ENCODE measurements at regions not wholly inside any gene's neighbourhood (a gene's known extent, or its start where the extent isn't known, plus 50 kb on each side); places are given as distances from the start of the nearest gene placed in this dataset.

DNA sequence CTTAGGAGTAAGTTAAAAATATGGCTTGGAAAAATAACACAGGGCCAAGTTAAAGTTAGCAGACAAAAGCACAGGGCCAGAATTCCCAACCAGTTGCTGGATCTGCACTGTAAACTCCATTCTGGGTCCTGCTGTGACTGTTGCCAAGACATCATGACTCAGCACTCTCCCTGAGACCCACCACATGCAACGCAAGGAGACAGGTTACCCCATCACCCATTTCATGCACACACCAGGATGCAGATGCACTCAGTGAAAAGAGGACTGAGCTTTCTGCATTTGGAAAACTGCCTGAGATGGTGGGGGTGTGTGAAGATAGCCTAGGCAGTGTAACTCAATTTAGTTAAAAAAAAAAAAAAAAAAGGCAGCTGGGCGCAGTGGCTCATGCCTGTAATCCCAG is 97.6 kb upstream of the ZNF438 start:
- H3K36me3 ChIP-seq: no peaks in the 10 kb centered on the region
- DNase-seq: peak; percentile 82 to 90
- H3K4me3 ChIP-seq: no peak overlapping the region
- peaks cover 0 to 2% of the 10 kb centered on the region in 2 donors for H3K4me1 ChIP-seq
- no peaks in the 10 kb centered on the region for H3K27me3 ChIP-seq
- H3K27ac ChIP-seq: peak overlapping the region; percentile 66 to 71
- H3K9me3 ChIP-seq: no peaks in the 10 kb centered on the region
- intact Hi-C loops (cut with DNase I; ENCODE audit: low total_unique reads): no loop called here
- TF ChIP-seq POLR2A (IDR thresholded peaks at IDR 0.05): no peak
- TF ChIP-seq, protein P1, sequence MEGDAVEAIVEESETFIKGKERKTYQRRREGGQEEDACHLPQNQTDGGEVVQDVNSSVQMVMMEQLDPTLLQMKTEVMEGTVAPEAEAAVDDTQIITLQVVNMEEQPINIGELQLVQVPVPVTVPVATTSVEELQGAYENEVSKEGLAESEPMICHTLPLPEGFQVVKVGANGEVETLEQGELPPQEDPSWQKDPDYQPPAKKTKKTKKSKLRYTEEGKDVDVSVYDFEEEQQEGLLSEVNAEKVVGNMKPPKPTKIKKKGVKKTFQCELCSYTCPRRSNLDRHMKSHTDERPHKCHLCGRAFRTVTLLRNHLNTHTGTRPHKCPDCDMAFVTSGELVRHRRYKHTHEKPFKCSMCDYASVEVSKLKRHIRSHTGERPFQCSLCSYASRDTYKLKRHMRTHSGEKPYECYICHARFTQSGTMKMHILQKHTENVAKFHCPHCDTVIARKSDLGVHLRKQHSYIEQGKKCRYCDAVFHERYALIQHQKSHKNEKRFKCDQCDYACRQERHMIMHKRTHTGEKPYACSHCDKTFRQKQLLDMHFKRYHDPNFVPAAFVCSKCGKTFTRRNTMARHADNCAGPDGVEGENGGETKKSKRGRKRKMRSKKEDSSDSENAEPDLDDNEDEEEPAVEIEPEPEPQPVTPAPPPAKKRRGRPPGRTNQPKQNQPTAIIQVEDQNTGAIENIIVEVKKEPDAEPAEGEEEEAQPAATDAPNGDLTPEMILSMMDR (IDR thresholded peaks at IDR 0.05): no peak

DNA sequence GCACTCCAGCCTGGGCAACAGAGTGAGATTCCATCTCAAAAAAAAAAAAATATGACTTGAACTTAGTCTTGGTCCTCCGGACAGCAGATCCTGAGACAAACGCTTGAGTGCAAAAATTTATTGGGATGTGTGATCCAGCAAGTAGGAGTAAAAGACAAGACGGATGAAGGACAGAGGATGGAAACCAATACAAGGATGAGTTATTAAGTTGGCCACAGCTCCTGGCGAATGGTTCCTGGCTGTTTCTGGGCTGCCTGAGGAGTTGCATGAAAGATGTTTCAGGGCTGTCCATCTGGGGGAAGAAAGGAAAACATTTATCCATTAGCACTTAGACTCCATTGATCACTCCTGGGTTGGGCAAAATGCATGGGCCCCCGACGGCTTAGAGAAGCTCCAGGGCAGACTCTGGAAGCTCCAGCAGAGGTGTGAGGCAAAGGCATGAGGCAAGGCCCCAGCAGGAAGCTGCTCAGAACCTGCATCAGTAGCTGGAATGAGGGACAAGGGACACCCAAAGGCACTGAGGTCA is 98.3 kb upstream of the ZNF438 start:
- Histone ChIP-seq H3K27me3 (no peaks in the 10 kb centered on the region), H3K27ac (peak overlapping the region; percentile 66 to 71), H3K9me3 (no peaks in the 10 kb centered on the region), H3K4me3 (no peak overlapping the region), H3K36me3 (no peaks in the 10 kb centered on the region), H3K4me1 (peaks cover 0 to 5% of the 10 kb centered on the region in 2 donors)
- TF ChIP-seq, protein P1 (IDR thresholded peaks at IDR 0.05): no peak
- no peak for TF ChIP-seq POLR2A (IDR thresholded peaks at IDR 0.05)
- intact Hi-C loops (cut with DNase I; ENCODE audit: low total_unique reads): no loop called here
- peak in 1 of 2 donors; percentile 40 for DNase-seq

DNA sequence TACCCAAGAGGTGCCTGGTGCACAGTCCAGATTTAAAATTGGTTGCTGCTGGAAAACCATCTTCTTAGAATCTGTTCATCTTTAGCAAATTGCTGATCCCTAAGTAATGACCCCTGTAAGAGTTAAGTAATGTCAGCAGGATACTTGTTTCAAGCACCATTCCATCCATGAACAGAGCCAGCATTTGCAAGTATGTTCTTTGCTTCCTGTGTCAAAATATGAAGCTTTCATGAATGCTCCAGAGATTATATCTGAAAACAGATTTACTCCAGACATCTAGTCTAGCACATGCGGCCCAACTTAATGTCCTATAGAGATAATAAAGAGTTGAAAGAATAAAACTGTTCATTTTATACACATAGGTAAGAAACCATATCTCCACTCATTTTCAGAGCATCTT is 98.7 kb upstream of the ZNF438 start:
- TF ChIP-seq POLR2A (IDR thresholded peaks at IDR 0.05): no peak
- TF ChIP-seq, protein P1 (IDR thresholded peaks at IDR 0.05): no peak
- Histone ChIP-seq H3K4me1 (peaks cover 0 to 5% of the 10 kb centered on the region in 2 donors), H3K9me3 (no peaks in the 10 kb centered on the region), H3K27me3 (no peaks in the 10 kb centered on the region), H3K4me3 (no peak overlapping the region), H3K27ac (peak overlapping the region; percentile 66 to 71), H3K36me3 (no peaks in the 10 kb centered on the region)
- DNase-seq: no peak
- intact Hi-C loops (cut with DNase I; ENCODE audit: low total_unique reads): no loop called here

DNA sequence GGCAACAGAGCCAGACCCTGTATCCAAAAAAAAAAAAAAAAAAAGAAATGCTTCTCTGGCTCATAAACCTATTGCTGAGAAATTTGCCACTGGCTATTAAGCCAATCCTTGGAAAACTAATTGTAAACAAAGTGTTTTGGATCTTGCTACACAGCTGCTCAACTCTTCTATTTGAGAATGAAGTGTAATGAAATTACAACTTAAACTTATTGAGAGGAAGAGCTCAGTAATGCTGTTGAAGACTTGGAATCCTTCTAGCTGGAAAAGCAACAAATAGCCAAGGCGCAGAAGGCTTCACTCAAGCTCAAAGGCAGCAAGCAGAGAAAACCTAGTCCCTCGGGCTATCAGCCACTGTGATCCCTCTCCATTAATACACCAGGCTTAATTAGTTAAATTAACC is 99.6 kb upstream of the ZNF438 start:
- no peak for TF ChIP-seq POLR2A (IDR thresholded peaks at IDR 0.05)
- TF ChIP-seq, protein P1 (IDR thresholded peaks at IDR 0.05): no peak
- Histone ChIP-seq H3K27ac (peak overlapping the region; percentile 66 to 71), H3K4me3 (no peak overlapping the region), H3K4me1 (peaks cover 0 to 5% of the 10 kb centered on the region in 2 donors), H3K36me3 (no peaks in the 10 kb centered on the region), H3K27me3 (no peaks in the 10 kb centered on the region), H3K9me3 (no peaks in the 10 kb centered on the region)
- no peak for DNase-seq
- intact Hi-C loops (cut with DNase I; ENCODE audit: low total_unique reads): no loop called here

DNA sequence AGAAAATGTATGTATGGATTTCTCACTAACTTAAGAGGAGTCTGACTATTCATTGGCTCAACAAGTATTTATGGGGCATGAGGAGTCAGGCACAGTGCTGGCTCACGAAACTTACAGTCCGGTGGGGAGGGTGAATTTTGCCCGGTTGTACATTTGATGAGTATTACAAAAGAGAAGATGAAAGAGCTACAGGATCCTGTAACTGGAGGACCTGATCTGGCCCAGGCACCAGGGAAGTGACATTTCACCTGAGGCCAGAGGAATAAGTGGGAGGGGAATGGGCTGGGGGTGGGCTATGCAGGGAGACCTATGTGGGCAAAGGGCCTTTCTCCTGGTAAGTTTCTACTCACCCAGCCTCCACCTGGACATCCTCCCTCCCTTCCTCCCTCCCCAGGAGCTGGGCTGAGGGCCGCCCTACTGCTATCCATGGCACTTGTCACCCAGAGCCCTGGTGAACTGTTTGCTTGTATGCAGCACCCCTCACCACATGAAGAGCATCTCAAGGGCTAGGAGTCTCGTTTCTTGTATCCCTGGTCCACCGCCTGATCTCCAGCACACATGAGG is 101.1 kb upstream of the ZNF438 start:
- Histone ChIP-seq H3K27ac (peak overlapping the region; percentile 93), H3K4me1 (peaks cover 5 to 8% of the 10 kb centered on the region in 2 donors)

More for the DNA sequence above, 101.1 kb upstream of the ZNF438 start:
- intact Hi-C loops (cut with DNase I; ENCODE audit: low total_unique reads): no loop called here
- H3K27me3 ChIP-seq: no peaks in the 10 kb centered on the region
- H3K36me3 ChIP-seq: no peaks in the 10 kb centered on the region
- no peak overlapping the region for H3K4me3 ChIP-seq
- H3K9me3 ChIP-seq: no peaks in the 10 kb centered on the region
- no peak for DNase-seq
- no peak for TF ChIP-seq POLR2A (IDR thresholded peaks at IDR 0.05)
- TF ChIP-seq, protein P1 (IDR thresholded peaks at IDR 0.05): no peak

Measured in uterus (tissue), 3 donors.